Stomach (tissue), 4 donors: ENCODE measurements at regions not wholly inside any gene's neighbourhood (a gene's known extent, or its start where the extent isn't known, plus 50 kb on each side); places are given as distances from the start of the nearest gene placed in this dataset.

Source experiments
- CTCF ChIP-seq, 7 experiments: fragments of 450-650 bp in 4 of 7; fragments of 200-600 bp in 3 of 7; sonication (generic) in 3 of 7; IDR thresholded peaks; one replicate each; pipeline ENCODE4 v1.5.1; 2016 to 2019; ENCODE audit warnings: antibody characterized with exemption in 7 of 7, control low read depth in 2 of 7, mild to moderate bottlenecking in 1 of 7
- EP300 ChIP-seq: sonication (generic); formaldehyde crosslinking; IDR thresholded peaks from one replicate; pipeline ENCODE4 v1.6.1; 2017; ENCODE audit warnings: antibody characterized with exemption
- POLR2A ChIP-seq, 4 donors: fragments of 450-650 bp; IDR thresholded peaks; one replicate each; pipeline ENCODE4 v1.6.1; 2016; ENCODE audit warnings: antibody characterized with exemption in 4 of 4, control low read depth in 2 of 4, mild to moderate bottlenecking in 1 of 4, moderate library complexity in 1 of 4
- POLR2AphosphoS5 ChIP-seq, 3 donors: sonication (generic); formaldehyde crosslinking; IDR thresholded peaks; one replicate each; pipeline ENCODE4 v1.6.1; 2016; ENCODE audit warnings: antibody characterized with exemption in 3 of 3

GRCh38 chr13:72253754-72254153, 386.8 kb upstream of the DACH1 start:
- TF ChIP-seq CTCF (IDR thresholded peaks at IDR 0.05) (no peak), POLR2A (IDR thresholded peaks at IDR 0.05) (no peak), POLR2AphosphoS5 (IDR thresholded peaks at IDR 0.05) (no peak), EP300 (no peak)
